Cardiac fibroblast (primary cell): ENCODE measurements at regions not wholly inside any gene's neighbourhood (a gene's known extent, or its start where the extent isn't known, plus 50 kb on each side); places are given as distances from the start of the nearest gene placed in this dataset.

Experiments
- DNase-seq, 2 donors: peaks; one replicate each; pipeline versions ENCODE4 v3.0.0 to v3.0.0-alpha.2; 2010; ENCODE audit warnings: low read depth in 2 of 2
- H3K4me3 ChIP-seq, 2 donors: replicated peaks in 1 of 2; 1 replicate in 1 of 2; 2 replicates in 1 of 2; pipeline ENCODE4 v1.5.1; 2011; ENCODE audit warnings: low read depth in 2 of 2, low read length in 2 of 2, mild to moderate bottlenecking in 2 of 2, moderate library complexity in 1 of 2
- CTCF ChIP-seq: IDR thresholded peaks from one replicate; pipeline ENCODE4 v1.5.1; 2011; ENCODE audit warnings: low read depth, mild to moderate bottlenecking, low read length, inconsistent platforms

- no peak for TF ChIP-seq CTCF
- DNase-seq = peak; percentile 67 to 69
Measured at GRCh38 chr6:164097551-164098398, 683.3 kb downstream of the QKI start.

GRCh38 chr6:164097056-164097455, 682.5 kb downstream of the QKI start:
- no peak for DNase-seq
- TF ChIP-seq CTCF = no peak
- H3K4me3 ChIP-seq = no peak overlapping the region

More at GRCh38 chr6:164097551-164098398, 683.3 kb downstream of the QKI start:
- H3K4me3 ChIP-seq = no peak overlapping the region

GRCh38 chr6:164095056-164095455, 680.5 kb downstream of the QKI start:
- no peak overlapping the region for H3K4me3 ChIP-seq
- TF ChIP-seq CTCF = no peak
- no peak for DNase-seq

- no peak for DNase-seq
- TF ChIP-seq CTCF = no peak
- no peak overlapping the region for H3K4me3 ChIP-seq
Measured at GRCh38 chr6:164087870-164088269, 673.4 kb downstream of the QKI start.

GRCh38 chr6:164087211-164087610, 672.7 kb downstream of the QKI start:
- no peak for DNase-seq
- TF ChIP-seq CTCF = no peak
- no peak overlapping the region for H3K4me3 ChIP-seq

- no peak for DNase-seq
- H3K4me3 ChIP-seq = peak overlapping the region in 1 of 2 donors; percentile 7
- TF ChIP-seq CTCF = no peak
Measured at GRCh38 chr6:164086076-164086887, 671.8 kb downstream of the QKI start.
